CD4-positive, alpha-beta T cell treated with Interferon gamma for 1 hour (primary cell): ENCODE measurements at regions not wholly inside any gene's neighbourhood (a gene's known extent, or its start where the extent isn't known, plus 50 kb on each side); places are given as distances from the start of the nearest gene placed in this dataset.

Source experiments
- DNase-seq: peaks from one replicate; pipeline ENCODE4 v3.0.0-alpha.2; 2020

DNA sequence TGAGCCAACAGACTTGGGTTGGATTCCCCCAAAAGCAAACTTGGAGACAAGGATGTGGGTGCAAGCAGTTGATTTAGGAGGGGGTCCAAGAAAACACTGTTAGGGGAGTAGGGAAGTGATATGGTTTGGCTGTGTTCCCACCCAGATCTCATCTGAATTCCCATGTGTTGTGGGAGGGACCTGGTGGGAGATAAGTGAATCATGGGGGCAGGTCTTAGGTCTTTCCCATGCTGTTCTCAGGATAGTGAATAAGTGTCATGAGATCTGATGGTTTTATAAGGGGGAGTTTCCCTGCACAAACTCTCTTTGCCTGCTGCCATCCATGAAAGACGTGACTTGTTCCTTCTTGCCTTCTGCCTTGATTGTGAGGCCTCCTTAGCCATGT lies 542.6 kb downstream of the DHX35 start:
- DNase-seq = no peak

GRCh38 chr20:39503902-39504709 lies 542.0 kb downstream of the DHX35 start:
- no peak for DNase-seq

DNA sequence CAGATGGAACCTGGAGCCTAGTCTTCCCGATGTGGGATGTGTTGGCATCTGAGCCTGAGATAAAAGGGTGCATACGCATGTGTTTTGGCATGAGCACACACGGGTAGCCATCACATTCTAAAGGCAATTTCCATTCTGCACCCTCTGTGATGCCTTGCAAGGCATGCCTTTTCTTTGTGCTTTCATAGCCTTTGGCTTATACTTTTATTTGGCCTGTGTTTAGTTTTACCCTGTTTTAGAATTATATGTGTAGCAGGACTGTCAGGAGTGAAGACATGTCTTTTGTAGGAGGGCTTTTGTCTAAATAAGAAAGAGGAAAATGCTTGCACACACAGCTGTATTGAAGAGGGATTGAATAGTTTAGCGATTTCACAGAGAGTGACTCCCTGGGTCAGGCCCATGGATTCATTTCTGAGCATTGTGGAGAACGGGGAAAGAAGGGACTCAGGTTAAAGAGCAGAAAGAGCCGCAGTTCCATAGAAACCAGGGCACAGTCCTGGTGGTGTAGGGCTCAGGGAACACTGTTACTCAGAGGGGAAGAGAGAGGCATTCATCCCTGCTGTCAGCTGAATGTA lies 530.2 kb downstream of the DHX35 start:
- no peak for DNase-seq

GRCh38 chr20:39491711-39492110 lies 529.6 kb downstream of the DHX35 start:
- no peak for DNase-seq

DNA sequence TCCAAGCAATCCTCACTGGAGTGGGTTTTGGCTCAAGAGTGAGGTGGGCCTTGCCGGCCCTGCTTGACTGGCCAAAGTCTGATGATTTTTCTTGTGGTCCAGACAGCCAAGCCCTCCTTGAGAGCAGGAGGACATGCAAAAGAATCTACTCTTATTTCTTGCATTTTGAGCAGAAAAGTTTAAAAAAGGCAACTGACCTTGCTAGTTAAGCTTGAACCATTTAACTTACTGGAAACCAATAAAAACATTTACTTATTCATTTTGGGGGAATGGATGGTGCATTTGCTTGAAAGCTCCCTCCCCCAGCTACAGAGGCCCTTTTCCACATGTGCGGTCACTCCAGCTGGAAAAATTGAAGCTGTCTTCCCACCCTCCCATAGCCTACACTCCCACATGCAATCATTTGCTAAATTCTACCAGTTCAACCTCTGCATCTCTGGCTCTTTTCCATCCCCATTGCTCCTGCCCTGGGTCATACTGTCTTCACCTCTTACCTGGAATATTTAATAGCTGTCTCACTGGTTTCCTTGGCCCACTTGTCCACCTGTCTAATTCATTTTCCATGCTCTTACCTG lies 527.9 kb downstream of the DHX35 start:
- no peak for DNase-seq

GRCh38 chr20:39480276-39481043 lies 518.3 kb downstream of the DHX35 start:
- no peak for DNase-seq

- DNase-seq = no peak
Observed at GRCh38 chr20:39479196-39479810, 517.2 kb downstream of the DHX35 start.

DNA sequence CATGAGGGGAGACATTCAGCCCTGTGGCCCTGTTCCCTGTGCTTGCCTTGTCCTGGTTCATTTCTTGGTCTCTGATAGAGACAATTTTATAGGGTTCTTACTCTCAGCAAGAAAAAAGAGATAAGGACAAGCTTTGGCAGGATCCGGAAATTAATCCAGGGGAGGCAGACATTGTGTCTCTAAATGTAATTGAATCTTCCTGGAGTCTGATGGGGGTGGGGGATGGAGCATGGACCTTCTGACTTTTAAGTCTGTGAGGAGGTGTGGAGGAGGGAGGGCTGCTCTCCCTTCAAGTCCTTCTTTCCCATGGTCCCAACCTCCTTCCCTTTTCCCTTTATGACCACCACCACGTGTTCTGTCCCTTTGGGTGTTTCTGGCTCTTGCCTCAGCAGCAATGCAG lies 512.7 kb downstream of the DHX35 start:
- no peak for DNase-seq

GRCh38 chr20:39473536-39473935 lies 511.4 kb downstream of the DHX35 start:
- no peak for DNase-seq

GRCh38 chr20:39468703-39469102 lies 506.6 kb downstream of the DHX35 start:
- no peak for DNase-seq

DNA sequence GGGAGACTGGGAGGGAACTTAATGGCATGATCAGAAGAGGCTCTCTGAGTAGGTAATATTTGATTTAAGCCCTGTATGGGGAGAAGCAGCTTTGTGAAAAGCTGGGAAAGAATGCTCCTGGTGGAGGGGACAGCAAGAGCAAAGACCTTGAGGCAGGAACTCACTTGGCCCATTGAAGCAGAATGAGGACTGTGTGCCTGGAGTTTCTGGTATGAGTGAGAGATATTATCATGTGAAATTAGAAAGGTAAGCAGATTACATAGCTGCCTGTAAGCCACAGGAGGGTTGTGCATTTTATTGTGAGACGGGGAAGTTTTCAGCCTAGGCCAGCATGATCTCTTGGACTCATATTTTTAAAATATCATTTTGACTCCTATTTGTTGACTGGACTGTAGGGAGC lies 502.1 kb downstream of the DHX35 start:
- no peak for DNase-seq

DNA sequence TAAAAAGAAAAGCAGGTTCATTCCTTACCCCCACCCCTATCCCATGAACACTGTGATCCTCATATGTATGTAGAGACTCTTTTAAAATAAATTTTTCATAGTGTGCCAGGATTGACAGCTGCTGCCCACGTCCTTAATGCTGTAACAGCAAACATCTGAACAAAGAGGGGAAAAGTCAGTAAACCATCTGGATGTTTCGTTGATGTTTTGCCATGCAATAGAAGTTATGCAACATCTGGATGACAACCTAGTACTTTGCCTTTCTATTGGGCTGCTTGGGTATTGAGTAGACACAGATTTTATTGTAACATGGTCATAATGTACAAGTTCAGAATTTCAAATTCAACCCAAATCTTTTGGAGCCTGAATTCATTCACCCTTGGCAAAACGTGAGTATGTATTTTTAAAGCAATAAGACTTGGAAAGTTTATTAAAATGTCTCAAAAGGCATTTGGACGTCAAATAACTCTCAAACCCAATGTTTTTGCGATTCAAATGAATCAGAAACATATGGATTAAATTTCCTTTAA lies 500.3 kb downstream of the DHX35 start:
- DNase-seq = no peak

- DNase-seq = no peak
Observed at GRCh38 chr20:39458452-39458851, 496.3 kb downstream of the DHX35 start.

GRCh38 chr20:39453890-39454289 lies 491.7 kb downstream of the DHX35 start:
- DNase-seq = no peak

GRCh38 chr20:39452583-39453340 lies 490.6 kb downstream of the DHX35 start:
- no peak for DNase-seq

GRCh38 chr20:39451386-39451785 lies 489.2 kb downstream of the DHX35 start:
- DNase-seq = no peak

GRCh38 chr20:39446397-39446796 lies 484.3 kb downstream of the DHX35 start:
- DNase-seq = no peak

GRCh38 chr20:39445095-39445494 lies 483.0 kb downstream of the DHX35 start:
- no peak for DNase-seq

DNA sequence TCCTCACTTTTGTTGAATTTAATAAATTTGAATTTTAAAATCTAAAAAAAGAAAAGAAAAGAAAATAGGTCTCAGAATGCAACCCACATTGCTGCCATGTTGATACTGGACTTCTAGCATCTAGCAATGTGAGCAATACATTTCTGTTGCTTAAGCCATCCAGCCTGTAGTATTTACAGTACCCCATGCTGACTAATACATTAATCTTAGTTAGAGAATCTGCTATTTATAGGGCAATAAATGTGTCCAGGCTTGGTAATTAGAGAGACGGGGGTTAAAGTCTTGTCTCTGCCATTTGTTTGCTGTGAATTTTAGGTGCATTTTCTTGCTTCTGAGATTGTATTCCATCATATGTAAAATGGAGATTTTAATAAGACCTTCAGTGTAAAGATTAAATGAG lies 471.3 kb downstream of the DHX35 start:
- no peak for DNase-seq

DNA sequence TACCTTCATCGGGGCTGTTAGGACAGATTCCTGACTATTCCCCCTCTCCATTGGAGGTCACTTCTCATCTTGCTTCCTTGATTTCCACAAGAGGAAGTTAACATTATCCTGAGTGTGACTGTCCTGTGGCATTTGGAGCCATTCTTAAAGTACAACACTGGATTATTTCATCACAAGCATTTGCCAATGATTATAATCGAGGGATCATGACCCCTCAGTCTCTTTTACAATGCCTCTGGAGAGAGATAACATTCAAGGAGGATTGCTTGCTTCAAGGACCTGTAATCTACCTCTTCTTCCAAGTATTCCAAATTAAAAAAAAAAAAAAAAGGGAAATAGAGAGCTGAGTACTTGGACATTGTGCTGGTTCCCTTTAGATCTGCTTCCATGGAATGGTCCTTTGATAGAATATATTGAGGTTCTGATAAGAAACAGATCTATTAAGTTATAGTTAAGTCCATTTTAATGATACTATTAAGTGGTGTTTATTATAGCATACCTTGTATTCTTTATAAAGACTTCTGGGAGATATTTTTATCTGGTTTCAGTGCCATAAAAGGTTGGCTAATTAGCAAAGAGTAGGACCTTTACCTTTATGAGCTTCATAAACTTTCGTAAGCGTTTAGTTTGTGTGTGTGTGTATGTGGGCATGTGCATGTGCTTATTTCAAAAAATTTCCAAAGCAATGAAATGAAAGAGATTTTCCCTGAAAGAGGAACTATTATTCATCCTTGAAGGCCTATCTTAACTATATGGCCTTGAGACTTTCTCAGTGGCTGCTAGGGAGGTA lies 469.1 kb downstream of the DHX35 start:
- no peak for DNase-seq

DNA sequence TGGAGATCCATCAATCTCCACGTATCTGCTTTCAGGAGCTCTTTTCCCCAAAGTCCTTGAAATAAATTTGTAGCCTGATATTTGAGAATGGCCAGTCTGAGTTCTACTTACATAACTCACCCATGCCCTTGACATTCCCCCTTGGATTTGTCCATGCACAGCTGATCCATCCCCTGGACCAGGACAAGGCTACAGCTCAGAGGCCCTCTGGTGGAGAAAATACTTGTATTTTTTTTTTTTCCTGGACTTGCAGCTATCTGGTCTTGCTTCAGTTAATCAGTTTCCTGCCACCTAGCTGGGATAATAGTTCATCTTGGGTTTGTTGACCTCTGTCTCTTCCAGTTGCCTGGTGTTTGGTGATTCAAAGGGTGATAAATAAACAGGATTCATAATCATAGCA lies 467.6 kb downstream of the DHX35 start:
- DNase-seq = no peak
